NCI-H2171 treated with DMSO at 0.1 percent for 48 hours (cell line): ENCODE measurements at regions not wholly inside any gene's neighbourhood (a gene's known extent, or its start where the extent isn't known, plus 50 kb on each side); places are given as distances from the start of the nearest gene placed in this dataset.

ENCODE experiments used
- DNase-seq: peaks from one replicate; lab custom pipeline; 2025; lab: John Stamatoyannopoulos, UW

GRCh38 chr2:71891719-71892422, 255.8 kb downstream of the CYP26B1 start:
- DNase-seq = no peak

GRCh38 chr2:71891155-71891554, 256.5 kb downstream of the CYP26B1 start:
- no peak for DNase-seq

- DNase-seq = no peak
These were observed 257.6 kb downstream of the CYP26B1 start for GRCh38 chr2:71889759-71890684.

- DNase-seq = no peak
These were observed 258.8 kb downstream of the CYP26B1 start for GRCh38 chr2:71888751-71889445.

GRCh38 chr2:71887196-71887595, 260.5 kb downstream of the CYP26B1 start:
- DNase-seq = no peak

- no peak for DNase-seq
These were observed 261.4 kb downstream of the CYP26B1 start for GRCh38 chr2:71886241-71886640.

- no peak for DNase-seq
These were observed 263.2 kb downstream of the CYP26B1 start for GRCh38 chr2:71884303-71885042.

GRCh38 chr2:71882949-71883472, 264.7 kb downstream of the CYP26B1 start:
- DNase-seq = peak; percentile 74

- DNase-seq = no peak
These were observed 265.3 kb downstream of the CYP26B1 start for GRCh38 chr2:71882236-71882946.

GRCh38 chr2:71880846-71881610, 266.6 kb downstream of the CYP26B1 start:
- DNase-seq = no peak

- DNase-seq = no peak
These were observed 267.4 kb downstream of the CYP26B1 start for GRCh38 chr2:71880287-71880686.

GRCh38 chr2:71879509-71880184, 268.0 kb downstream of the CYP26B1 start:
- DNase-seq = no peak

GRCh38 chr2:71878626-71879508, 268.8 kb downstream of the CYP26B1 start:
- no peak for DNase-seq

- DNase-seq = no peak
These were observed 270.0 kb downstream of the CYP26B1 start for GRCh38 chr2:71877636-71878035.

GRCh38 chr2:71876542-71877451, 270.9 kb downstream of the CYP26B1 start:
- DNase-seq = no peak

GRCh38 chr2:71872466-71873051, 275.1 kb downstream of the CYP26B1 start:
- DNase-seq = no peak

GRCh38 chr2:71865391-71865965, 282.2 kb downstream of the CYP26B1 start:
- DNase-seq = no peak
